Suprapubic skin (tissue), 4 donors: ENCODE measurements at regions not wholly inside any gene's neighbourhood (a gene's known extent, or its start where the extent isn't known, plus 50 kb on each side); places are given as distances from the start of the nearest gene placed in this dataset.

Source experiments
- CTCF ChIP-seq, 2 donors: fragments of 200-600 bp in 1 of 2; fragments of 450-650 bp in 1 of 2; sonication (generic) in 1 of 2; IDR thresholded peaks; one replicate each; pipeline ENCODE4 v1.5.1; 2016 to 2019; ENCODE audit warnings: antibody characterized with exemption in 2 of 2, mild to moderate bottlenecking in 1 of 2, moderate library complexity in 1 of 2
- POLR2A ChIP-seq, 2 donors: fragments of 450-650 bp; IDR thresholded peaks; one replicate each; pipeline ENCODE4 v1.6.1; 2017; ENCODE audit warnings: antibody characterized with exemption in 2 of 2, mild to moderate bottlenecking in 2 of 2, moderate library complexity in 2 of 2
- POLR2AphosphoS5 ChIP-seq, 3 donors: sonication (generic); formaldehyde crosslinking; IDR thresholded peaks; one replicate each; pipeline ENCODE4 v1.6.1; 2017; ENCODE audit warnings: antibody characterized with exemption in 3 of 3

GRCh38 chr2:138234265-138234664, 267.3 kb upstream of the SPOPL start:
- no peak for TF ChIP-seq CTCF (IDR thresholded peaks at IDR 0.05)
- no peak for TF ChIP-seq POLR2A (IDR thresholded peaks at IDR 0.05)
- no peak for TF ChIP-seq POLR2AphosphoS5 (IDR thresholded peaks at IDR 0.05)
